Thyroid gland (tissue), 4 donors: ENCODE measurements at regions not wholly inside any gene's neighbourhood (a gene's known extent, or its start where the extent isn't known, plus 50 kb on each side); places are given as distances from the start of the nearest gene placed in this dataset.

Experiments
- DNase-seq, 2 donors: peaks; one replicate each; pipeline ENCODE4 v3.0.0-alpha.2; 2019
- H3K27ac ChIP-seq, 3 donors: fragments of 200-600 bp; sonication (generic); 1 replicate in 2 of 3; 2 replicates in 1 of 3; pipeline ENCODE4 v1.5.1; 2016 to 2019; ENCODE audit warnings: mild to moderate bottlenecking in 1 of 3, moderate library complexity in 1 of 3
- H3K27me3 ChIP-seq: fragments of 200-600 bp; sonication (generic); one replicate; pipeline ENCODE4 v1.5.1; 2019
- H3K36me3 ChIP-seq, 2 donors: fragments of 200-600 bp; sonication (generic); one replicate each; pipeline ENCODE4 v1.5.1; 2016 to 2019
- H3K4me1 ChIP-seq, 2 donors: fragments of 200-600 bp; sonication (generic); one replicate each; pipeline ENCODE4 v1.5.1; 2017 to 2019
- H3K4me3 ChIP-seq, 3 donors: fragments of 200-600 bp; sonication (generic); replicated peaks in 1 of 3; 1 replicate in 2 of 3; 2 replicates in 1 of 3; pipeline ENCODE4 v1.5.1; 2016; ENCODE audit warnings: mild to moderate bottlenecking in 1 of 3
- H3K9me3 ChIP-seq: fragments of 200-600 bp; sonication (generic); one replicate; pipeline ENCODE4 v1.5.1; 2017
- CTCF ChIP-seq, 6 experiments: fragments of 200-600 bp in 3 of 6; fragments of 450-650 bp in 3 of 6; sonication (generic) in 3 of 6; IDR thresholded peaks; one replicate each; pipeline ENCODE4 v1.5.1; 2016 to 2019; ENCODE audit warnings: antibody characterized with exemption in 6 of 6, mild to moderate bottlenecking in 2 of 6, inconsistent platforms in 1 of 6, moderate library complexity in 1 of 6
- POLR2A ChIP-seq, 2 donors: fragments of 450-650 bp; IDR thresholded peaks; one replicate each; pipeline ENCODE4 v1.6.1; 2017; ENCODE audit warnings: antibody characterized with exemption in 2 of 2, mild to moderate bottlenecking in 2 of 2, moderate library complexity in 1 of 2
- WGBS, 2 donors: methylation state at CpG; one replicate each; pipeline ENCODE4 v1.1.5; 2017; 5-methylcytosine and 5-hydroxymethylcytosine counted together
- intact Hi-C: fragments of 100-400 bp; cut with DNase I; formaldehyde crosslinking; loops from one replicate; pipeline ENCODE4 v1.15.1; 2023

GRCh38 chr6:169942173-169942572, 190.8 kb downstream of the ERMARD start:
- no peak for DNase-seq
- Histone ChIP-seq H3K27me3 (no peaks in the 10 kb centered on the region), H3K36me3 (no peaks in the 10 kb centered on the region), H3K4me1 (no peaks in the 10 kb centered on the region), H3K9me3 (no peaks in the 10 kb centered on the region), H3K27ac (no peak overlapping the region), H3K4me3 (no peak overlapping the region)
- TF ChIP-seq POLR2A (IDR thresholded peaks at IDR 0.05) = no peak
- no peak for TF ChIP-seq CTCF (IDR thresholded peaks at IDR 0.05)
- intact Hi-C loops = no loop called here

GRCh38 chr6:169940481-169941271, 189.3 kb downstream of the ERMARD start:
- 66 to 68% methylated on average over 14 to 26 of the region's 26 CpGs for whole genome bisulfite sequencing, 2 donors
- H3K27ac ChIP-seq = no peak overlapping the region
- intact Hi-C loops = no loop called here
- DNase-seq = no peak
- no peak overlapping the region for H3K4me3 ChIP-seq
- no peaks in the 10 kb centered on the region for H3K36me3 ChIP-seq
- H3K4me1 ChIP-seq = no peaks in the 10 kb centered on the region
- no peaks in the 10 kb centered on the region for H3K27me3 ChIP-seq
- H3K9me3 ChIP-seq = no peaks in the 10 kb centered on the region
- no peak for TF ChIP-seq CTCF (IDR thresholded peaks at IDR 0.05)
- no peak for TF ChIP-seq POLR2A (IDR thresholded peaks at IDR 0.05)

- no peak overlapping the region for H3K4me3 ChIP-seq
- H3K27me3 ChIP-seq = no peaks in the 10 kb centered on the region
- intact Hi-C loops = no loop called here
- no peaks in the 10 kb centered on the region for H3K4me1 ChIP-seq
- no peak for DNase-seq
- no peaks in the 10 kb centered on the region for H3K36me3 ChIP-seq
- WGBS, 2 donors = 90 to 92% methylated on average over 30 to 31 of the region's 32 CpGs
- TF ChIP-seq CTCF (IDR thresholded peaks at IDR 0.05) = no peak
- no peak for TF ChIP-seq POLR2A (IDR thresholded peaks at IDR 0.05)
- H3K27ac ChIP-seq = no peak overlapping the region
- H3K9me3 ChIP-seq = no peaks in the 10 kb centered on the region
These were observed 188.2 kb downstream of the ERMARD start for GRCh38 chr6:169939554-169940164.

- H3K9me3 ChIP-seq = no peaks in the 10 kb centered on the region
- intact Hi-C loops = no loop called here
- H3K27ac ChIP-seq = no peak overlapping the region
- H3K36me3 ChIP-seq = no peaks in the 10 kb centered on the region
- no peak for DNase-seq
- no peaks in the 10 kb centered on the region for H3K4me1 ChIP-seq
- WGBS, 2 donors = 82 to 87% methylated on average over 15 of the region's 15 CpGs
- H3K4me3 ChIP-seq = no peak overlapping the region
- no peak for TF ChIP-seq CTCF (IDR thresholded peaks at IDR 0.05)
- TF ChIP-seq POLR2A (IDR thresholded peaks at IDR 0.05) = no peak
- no peaks in the 10 kb centered on the region for H3K27me3 ChIP-seq
These were observed 187.3 kb downstream of the ERMARD start for GRCh38 chr6:169938731-169939130.

GRCh38 chr6:169938262-169938701, 186.9 kb downstream of the ERMARD start:
- intact Hi-C loops = no loop called here
- DNase-seq = no peak
- WGBS, 2 donors = 52 to 69% methylated on average over 9 to 10 of the region's 14 CpGs

More at GRCh38 chr6:169938262-169938701, 186.9 kb downstream of the ERMARD start:
- H3K4me3 ChIP-seq = no peak overlapping the region
- H3K27me3 ChIP-seq = no peaks in the 10 kb centered on the region
- H3K9me3 ChIP-seq = no peaks in the 10 kb centered on the region
- TF ChIP-seq POLR2A (IDR thresholded peaks at IDR 0.05) (no peak), CTCF (IDR thresholded peaks at IDR 0.05) (no peak)
- H3K4me1 ChIP-seq = no peaks in the 10 kb centered on the region
- H3K36me3 ChIP-seq = no peaks in the 10 kb centered on the region
- H3K27ac ChIP-seq = no peak overlapping the region
